DOHH2 (cell line): ENCODE measurements at regions not wholly inside any gene's neighbourhood (a gene's known extent, or its start where the extent isn't known, plus 50 kb on each side); places are given as distances from the start of the nearest gene placed in this dataset.

Source experiments
- CTCF ChIP-seq: fragments of 200-600 bp; sonication (generic); IDR thresholded peaks from one replicate; pipeline ENCODE4 v1.5.1; 2014; ENCODE audit warnings: antibody characterized with exemption, mild to moderate bottlenecking, low read depth, low read length; ENCODE audit not compliant: poor library complexity, severe bottlenecking
- EZH2phosphoT487 ChIP-seq: fragments of 200-600 bp; sonication (generic); IDR thresholded peaks from 2 replicates; pipeline ENCODE4 v1.6.1; 2017; ENCODE audit warnings: borderline replicate concordance, mild to moderate bottlenecking, antibody characterized with exemption, low read length, moderate library complexity, mixed read lengths

GRCh38 chr2:194155431-194155830, 1501.6 kb upstream of the SLC39A10 start:
- TF ChIP-seq CTCF (no peak), EZH2phosphoT487 (no peak)
